ENCODE measurements at regions not wholly inside any gene's neighbourhood (a gene's known extent, or its start where the extent isn't known, plus 50 kb on each side); places are given as distances from the start of the nearest gene placed in this dataset.

- Histone ChIP-seq H3K9ac (replicated peaks; ENCODE audit: extremely low read depth, insufficient read depth, low read length) (no peak overlapping the region), H3K4me1 (ENCODE audit: control insufficient read depth, extremely low read depth, insufficient read depth, low read length) (no peaks in the 10 kb centered on the region), H3K9me3 (replicated peaks; ENCODE audit: control insufficient read depth, insufficient read depth, low read length) (no peaks in the 10 kb centered on the region), H3K9me1 (replicated peaks; ENCODE audit: control insufficient read depth, extremely low read depth, insufficient read depth, low read length) (no peaks in the 10 kb centered on the region), H3K4me2 (ENCODE audit: insufficient read depth, low read length) (no peak overlapping the region), H3K4me3 (replicated peaks in 1 of 3; ENCODE audit: insufficient read depth in 1 of 3, low read depth in 1 of 3, low read length in 3 of 3) (no peak overlapping the region), H3K36me3 (ENCODE audit: control insufficient read depth in 2 of 2, extremely low read depth in 1 of 2, insufficient read depth in 2 of 2, low read length in 2 of 2) (no peaks in the 10 kb centered on the region), H3K79me2 (ENCODE audit: control insufficient read depth, insufficient read depth, low read length) (no peaks in the 10 kb centered on the region), H3K27me3 (ENCODE audit: control insufficient read depth in 2 of 2, insufficient read depth in 2 of 2, low read length in 2 of 2) (no peaks in the 10 kb centered on the region), H4K20me1 (replicated peaks; ENCODE audit: control insufficient read depth, extremely low read depth, insufficient read depth, low read length) (no peaks in the 10 kb centered on the region), H3K27ac (ENCODE audit: insufficient read depth, low read depth, low read length) (no peak overlapping the region), H2AFZ (ENCODE audit: low read depth, low read length) (no peak overlapping the region)
- POLR2A ChIA-PET = no interaction called here
- dilution Hi-C loops (cut with MboI; ENCODE audit: extremely low pct_ligation_motif_present, low sequenced_read_pairs) = no loop called here
- TF ChIP-seq, protein P1, sequence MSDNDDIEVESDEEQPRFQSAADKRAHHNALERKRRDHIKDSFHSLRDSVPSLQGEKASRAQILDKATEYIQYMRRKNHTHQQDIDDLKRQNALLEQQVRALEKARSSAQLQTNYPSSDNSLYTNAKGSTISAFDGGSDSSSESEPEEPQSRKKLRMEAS (IDR thresholded peaks at IDR 0.05; ENCODE audit: insufficient read depth, insufficient read length) = no peak
- TF ChIP-seq FOS (IDR thresholded peaks at IDR 0.05; ENCODE audit: borderline replicate concordance, insufficient read depth, low read length) (no peak), POLR2A (IDR thresholded peaks at IDR 0.05; ENCODE audit: low read depth, low read length) (no peak)
- no peak for DNase-seq (ENCODE audit: low read depth, low spot score)
- no TSS peak for BruUV-seq (replicated peaks)
- FAIRE-seq = no peak
- intact Hi-C loops (cut with micrococcal nuclease) = no loop called here
- CTCF ChIA-PET = no interaction called here
Measured at GRCh38 chr5:156128026-156128425, 198.9 kb upstream of the SGCD start.

GRCh38 chr5:156134216-156134615 is 192.7 kb upstream of the SGCD start:
- no peak overlapping the region for H3K9ac ChIP-seq (replicated peaks; ENCODE audit: extremely low read depth, insufficient read depth, low read length)
- FAIRE-seq (no peak), DNase-seq (ENCODE audit: low read depth, low spot score) (no peak)
- H3K79me2 ChIP-seq (ENCODE audit: control insufficient read depth, insufficient read depth, low read length) = no peaks in the 10 kb centered on the region
- H2AFZ ChIP-seq (ENCODE audit: low read depth, low read length) = no peak overlapping the region
- H3K4me1 ChIP-seq (ENCODE audit: control insufficient read depth, extremely low read depth, insufficient read depth, low read length) = no peaks in the 10 kb centered on the region
- ChIA-PET CTCF (no interaction called here), POLR2A (no interaction called here)
- no TSS peak for BruUV-seq (replicated peaks)
- no peaks in the 10 kb centered on the region for H3K36me3 ChIP-seq (ENCODE audit: control insufficient read depth in 2 of 2, extremely low read depth in 1 of 2, insufficient read depth in 2 of 2, low read length in 2 of 2)
- no peaks in the 10 kb centered on the region for H3K27me3 ChIP-seq (ENCODE audit: control insufficient read depth in 2 of 2, insufficient read depth in 2 of 2, low read length in 2 of 2)
- H3K4me3 ChIP-seq (replicated peaks in 1 of 3; ENCODE audit: insufficient read depth in 1 of 3, low read depth in 1 of 3, low read length in 3 of 3) = no peak overlapping the region
- TF ChIP-seq, protein P1 (IDR thresholded peaks at IDR 0.05; ENCODE audit: insufficient read depth, insufficient read length) = no peak
- TF ChIP-seq MYC (IDR thresholded peaks at IDR 0.05; ENCODE audit: low read depth, low read length) = no peak
- no peaks in the 10 kb centered on the region for H4K20me1 ChIP-seq (replicated peaks; ENCODE audit: control insufficient read depth, extremely low read depth, insufficient read depth, low read length)
- no peaks in the 10 kb centered on the region for H3K9me1 ChIP-seq (replicated peaks; ENCODE audit: control insufficient read depth, extremely low read depth, insufficient read depth, low read length)
- no peak overlapping the region for H3K27ac ChIP-seq (ENCODE audit: insufficient read depth, low read depth, low read length)
- no peak overlapping the region for H3K4me2 ChIP-seq (ENCODE audit: insufficient read depth, low read length)
- intact Hi-C loops (cut with micrococcal nuclease) (no loop called here), dilution Hi-C loops (cut with MboI; ENCODE audit: extremely low pct_ligation_motif_present, low sequenced_read_pairs) (no loop called here)
- no peaks in the 10 kb centered on the region for H3K9me3 ChIP-seq (replicated peaks; ENCODE audit: control insufficient read depth, insufficient read depth, low read length)

Measured in endothelial cell of umbilical vein (primary cell).